ENCODE measurements at regions not wholly inside any gene's neighbourhood (a gene's known extent, or its start where the extent isn't known, plus 50 kb on each side); places are given as distances from the start of the nearest gene placed in this dataset.

GRCh38 chr4:128388352-128388630, 100.7 kb upstream of the PGRMC2 start:
- H3K4me3 ChIP-seq (ENCODE audit: low read length in 3 of 3) = no peak overlapping the region
- H3K36me3 ChIP-seq (ENCODE audit: control insufficient read depth in 3 of 3, insufficient read depth in 3 of 3, low read length in 3 of 3) = no peaks in the 10 kb centered on the region
- peak overlapping the region; percentile 79 for H3K27ac ChIP-seq (ENCODE audit: low read depth, low read length)
- H3K9me3 ChIP-seq (ENCODE audit: control insufficient read depth in 3 of 3, low read length in 3 of 3) = no peaks in the 10 kb centered on the region
- H3K9ac ChIP-seq (ENCODE audit: low read depth in 1 of 3, low read length in 3 of 3) = no peak overlapping the region
- H3K4me1 ChIP-seq (ENCODE audit: control insufficient read depth in 3 of 3, insufficient read depth in 3 of 3, low read length in 3 of 3) = peaks cover 25 to 52% (median 46%) of the 10 kb centered on the region in 3 donors
- no peaks in the 10 kb centered on the region for H3K27me3 ChIP-seq (ENCODE audit: control insufficient read depth in 3 of 3, insufficient read depth in 3 of 3, low read length in 3 of 3)

GRCh38 chr4:128387600-128388351, 100.2 kb upstream of the PGRMC2 start:
- H3K27me3 ChIP-seq (ENCODE audit: control insufficient read depth in 3 of 3, insufficient read depth in 3 of 3, low read length in 3 of 3) = no peaks in the 10 kb centered on the region
- no peak overlapping the region for H3K4me3 ChIP-seq (ENCODE audit: low read length in 3 of 3)
- H3K4me1 ChIP-seq (ENCODE audit: control insufficient read depth in 3 of 3, insufficient read depth in 3 of 3, low read length in 3 of 3) = peaks cover 24 to 49% (median 41%) of the 10 kb centered on the region in 3 donors
- H3K9ac ChIP-seq (ENCODE audit: low read depth in 1 of 3, low read length in 3 of 3) = peak overlapping the region in 1 of 3 donors; percentile 78
- H3K36me3 ChIP-seq (ENCODE audit: control insufficient read depth in 3 of 3, insufficient read depth in 3 of 3, low read length in 3 of 3) = no peaks in the 10 kb centered on the region
- no peaks in the 10 kb centered on the region for H3K9me3 ChIP-seq (ENCODE audit: control insufficient read depth in 3 of 3, low read length in 3 of 3)
- peak overlapping the region; percentile 79 for H3K27ac ChIP-seq (ENCODE audit: low read depth, low read length)

GRCh38 chr4:128386761-128387599, 99.4 kb upstream of the PGRMC2 start:
- no peaks in the 10 kb centered on the region for H3K36me3 ChIP-seq (ENCODE audit: control insufficient read depth in 3 of 3, insufficient read depth in 3 of 3, low read length in 3 of 3)
- no peaks in the 10 kb centered on the region for H3K9me3 ChIP-seq (ENCODE audit: control insufficient read depth in 3 of 3, low read length in 3 of 3)
- H3K27ac ChIP-seq (ENCODE audit: low read depth, low read length) = peak overlapping the region; percentile 79
- H3K4me3 ChIP-seq (ENCODE audit: low read length in 3 of 3) = peak overlapping the region in 2 of 3 donors; percentile 20 to 46
- H3K27me3 ChIP-seq (ENCODE audit: control insufficient read depth in 3 of 3, insufficient read depth in 3 of 3, low read length in 3 of 3) = no peaks in the 10 kb centered on the region
- peak overlapping the region; percentile 28 to 78 (median 36) for H3K9ac ChIP-seq (ENCODE audit: low read depth in 1 of 3, low read length in 3 of 3)
- H3K4me1 ChIP-seq (ENCODE audit: control insufficient read depth in 3 of 3, insufficient read depth in 3 of 3, low read length in 3 of 3) = peaks cover 24 to 47% (median 39%) of the 10 kb centered on the region in 3 donors

GRCh38 chr4:128385683-128386304, 98.2 kb upstream of the PGRMC2 start:
- Histone ChIP-seq H3K9me3 (ENCODE audit: control insufficient read depth in 3 of 3, low read length in 3 of 3) (no peaks in the 10 kb centered on the region), H3K4me3 (ENCODE audit: low read length in 3 of 3) (peak overlapping the region in 1 of 3 donors; percentile 20), H3K27me3 (ENCODE audit: control insufficient read depth in 3 of 3, insufficient read depth in 3 of 3, low read length in 3 of 3) (no peaks in the 10 kb centered on the region), H3K4me1 (ENCODE audit: control insufficient read depth in 3 of 3, insufficient read depth in 3 of 3, low read length in 3 of 3) (peaks cover 24 to 47% (median 39%) of the 10 kb centered on the region in 3 donors), H3K36me3 (ENCODE audit: control insufficient read depth in 3 of 3, insufficient read depth in 3 of 3, low read length in 3 of 3) (no peaks in the 10 kb centered on the region), H3K9ac (ENCODE audit: low read depth in 1 of 3, low read length in 3 of 3) (peak overlapping the region in 1 of 3 donors; percentile 28), H3K27ac (ENCODE audit: low read depth, low read length) (peak overlapping the region; percentile 79)

- no peaks in the 10 kb centered on the region for H3K9me3 ChIP-seq (ENCODE audit: control insufficient read depth in 3 of 3, low read length in 3 of 3)
- H3K36me3 ChIP-seq (ENCODE audit: control insufficient read depth in 3 of 3, insufficient read depth in 3 of 3, low read length in 3 of 3) = no peaks in the 10 kb centered on the region
- no peak overlapping the region for H3K4me3 ChIP-seq (ENCODE audit: low read length in 3 of 3)
- H3K4me1 ChIP-seq (ENCODE audit: control insufficient read depth in 3 of 3, insufficient read depth in 3 of 3, low read length in 3 of 3) = peaks cover 24 to 50% (median 38%) of the 10 kb centered on the region in 3 donors
- H3K9ac ChIP-seq (ENCODE audit: low read depth in 1 of 3, low read length in 3 of 3) = no peak overlapping the region
- H3K27ac ChIP-seq (ENCODE audit: low read depth, low read length) = peak overlapping the region; percentile 79
- H3K27me3 ChIP-seq (ENCODE audit: control insufficient read depth in 3 of 3, insufficient read depth in 3 of 3, low read length in 3 of 3) = no peaks in the 10 kb centered on the region
These were observed 97.4 kb upstream of the PGRMC2 start for GRCh38 chr4:128384765-128385598.

GRCh38 chr4:128384091-128384520, 96.5 kb upstream of the PGRMC2 start:
- H3K27ac ChIP-seq (ENCODE audit: low read depth, low read length) = no peak overlapping the region
- no peaks in the 10 kb centered on the region for H3K9me3 ChIP-seq (ENCODE audit: control insufficient read depth in 3 of 3, low read length in 3 of 3)
- no peak overlapping the region for H3K9ac ChIP-seq (ENCODE audit: low read depth in 1 of 3, low read length in 3 of 3)
- H3K4me1 ChIP-seq (ENCODE audit: control insufficient read depth in 3 of 3, insufficient read depth in 3 of 3, low read length in 3 of 3) = peaks cover 28 to 49% (median 32%) of the 10 kb centered on the region in 3 donors
- H3K4me3 ChIP-seq (ENCODE audit: low read length in 3 of 3) = no peak overlapping the region
- H3K27me3 ChIP-seq (ENCODE audit: control insufficient read depth in 3 of 3, insufficient read depth in 3 of 3, low read length in 3 of 3) = no peaks in the 10 kb centered on the region
- H3K36me3 ChIP-seq (ENCODE audit: control insufficient read depth in 3 of 3, insufficient read depth in 3 of 3, low read length in 3 of 3) = no peaks in the 10 kb centered on the region

GRCh38 chr4:128381748-128382559, 94.3 kb upstream of the PGRMC2 start:
- Histone ChIP-seq H3K36me3 (ENCODE audit: control insufficient read depth in 3 of 3, insufficient read depth in 3 of 3, low read length in 3 of 3) (no peaks in the 10 kb centered on the region), H3K27ac (ENCODE audit: low read depth, low read length) (no peak overlapping the region), H3K4me1 (ENCODE audit: control insufficient read depth in 3 of 3, insufficient read depth in 3 of 3, low read length in 3 of 3) (peaks cover 15 to 29% (median 15%) of the 10 kb centered on the region in 3 donors), H3K4me3 (ENCODE audit: low read length in 3 of 3) (no peak overlapping the region), H3K9me3 (ENCODE audit: control insufficient read depth in 3 of 3, low read length in 3 of 3) (no peaks in the 10 kb centered on the region), H3K9ac (ENCODE audit: low read depth in 1 of 3, low read length in 3 of 3) (no peak overlapping the region), H3K27me3 (ENCODE audit: control insufficient read depth in 3 of 3, insufficient read depth in 3 of 3, low read length in 3 of 3) (no peaks in the 10 kb centered on the region)

- H3K4me3 ChIP-seq (ENCODE audit: low read length in 3 of 3) = no peak overlapping the region
- H3K36me3 ChIP-seq (ENCODE audit: control insufficient read depth in 3 of 3, insufficient read depth in 3 of 3, low read length in 3 of 3) = no peaks in the 10 kb centered on the region
- no peak overlapping the region for H3K27ac ChIP-seq (ENCODE audit: low read depth, low read length)
- no peaks in the 10 kb centered on the region for H3K9me3 ChIP-seq (ENCODE audit: control insufficient read depth in 3 of 3, low read length in 3 of 3)
- H3K27me3 ChIP-seq (ENCODE audit: control insufficient read depth in 3 of 3, insufficient read depth in 3 of 3, low read length in 3 of 3) = no peaks in the 10 kb centered on the region
- peaks cover 0 to 13% (median 6%) of the 10 kb centered on the region in 3 donors for H3K4me1 ChIP-seq (ENCODE audit: control insufficient read depth in 3 of 3, insufficient read depth in 3 of 3, low read length in 3 of 3)
- H3K9ac ChIP-seq (ENCODE audit: low read depth in 1 of 3, low read length in 3 of 3) = no peak overlapping the region
These were observed 92.7 kb upstream of the PGRMC2 start for GRCh38 chr4:128380306-128380705.

GRCh38 chr4:128379860-128380259, 92.2 kb upstream of the PGRMC2 start:
- H3K4me3 ChIP-seq (ENCODE audit: low read length in 3 of 3) = no peak overlapping the region
- no peaks in the 10 kb centered on the region for H3K9me3 ChIP-seq (ENCODE audit: control insufficient read depth in 3 of 3, low read length in 3 of 3)
- H3K27me3 ChIP-seq (ENCODE audit: control insufficient read depth in 3 of 3, insufficient read depth in 3 of 3, low read length in 3 of 3) = no peaks in the 10 kb centered on the region
- no peaks in the 10 kb centered on the region for H3K36me3 ChIP-seq (ENCODE audit: control insufficient read depth in 3 of 3, insufficient read depth in 3 of 3, low read length in 3 of 3)
- no peak overlapping the region for H3K9ac ChIP-seq (ENCODE audit: low read depth in 1 of 3, low read length in 3 of 3)
- H3K27ac ChIP-seq (ENCODE audit: low read depth, low read length) = no peak overlapping the region
- H3K4me1 ChIP-seq (ENCODE audit: control insufficient read depth in 3 of 3, insufficient read depth in 3 of 3, low read length in 3 of 3) = peaks cover 0 to 10% (median 6%) of the 10 kb centered on the region in 3 donors

Data from skeletal muscle tissue (tissue), 3 donors.